ENCODE measurements at regions not wholly inside any gene's neighbourhood (a gene's known extent, or its start where the extent isn't known, plus 50 kb on each side); places are given as distances from the start of the nearest gene placed in this dataset.

DNA sequence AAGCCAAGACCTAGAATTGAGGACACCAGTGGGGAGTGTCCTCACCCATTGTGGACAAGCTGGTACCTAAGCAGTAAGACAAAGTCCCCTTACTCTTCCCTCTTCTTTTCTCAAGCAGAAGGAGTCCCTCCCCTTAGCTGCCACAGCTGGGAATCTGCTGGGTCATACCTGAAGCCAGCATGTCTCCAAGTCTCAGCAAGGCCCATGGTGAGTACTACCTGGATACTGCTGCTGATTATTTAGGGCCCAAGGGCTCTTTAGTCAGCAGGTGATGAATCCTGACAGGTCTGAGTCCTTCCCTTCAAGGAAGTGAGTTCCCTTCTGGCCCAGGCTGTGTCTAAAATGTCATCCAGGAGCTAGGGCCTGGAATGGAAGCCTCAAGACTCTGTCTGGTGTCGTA is 198.6 kb upstream of the STK17B start:
- ATAC-seq, result no peak
- H3K4me2 ChIP-seq (ENCODE audit: low read length), result no peak overlapping the region

DNA sequence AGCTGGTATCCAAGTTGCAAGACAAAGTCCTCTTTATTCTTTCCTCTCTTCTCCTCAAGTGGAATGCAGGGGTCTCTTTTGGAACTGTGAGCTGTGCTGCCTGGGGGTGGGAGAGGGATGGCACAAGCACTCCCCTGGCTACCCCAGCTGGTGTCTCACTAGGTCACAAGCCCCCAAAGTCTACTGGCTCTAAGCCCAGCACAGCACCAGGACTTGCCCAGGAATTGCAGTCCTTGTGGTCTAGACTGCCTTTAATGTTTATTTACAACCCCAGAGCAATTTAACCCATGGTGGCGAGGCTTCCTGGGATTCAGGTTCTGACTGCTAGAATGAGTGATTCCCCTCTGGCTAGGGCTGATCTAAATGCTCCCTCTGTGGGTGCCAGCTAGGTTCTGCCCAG is 199.0 kb upstream of the STK17B start:
- no peaks in the 10 kb centered on the region for H3K4me1 ChIP-seq (ENCODE audit: control insufficient read depth in 1 of 2, insufficient read depth in 2 of 2, low read length in 2 of 2)
- POLR2A ChIA-PET, result no interaction called here
- no peak overlapping the region for H3K4me2 ChIP-seq (ENCODE audit: low read length)
- H3K27me3 ChIP-seq (ENCODE audit: insufficient read depth, low read length), result no peaks in the 10 kb centered on the region
- DNase-seq (ENCODE audit: low read depth, low spot score), result no peak
- no peaks in the 10 kb centered on the region for H3K79me2 ChIP-seq (ENCODE audit: insufficient read depth, low read length)
- intact Hi-C loops (cut with micrococcal nuclease), result no loop called here
- no peak overlapping the region for H3K27ac ChIP-seq (ENCODE audit: low read depth, low read length)
- H3K4me3 ChIP-seq (replicated peaks in 1 of 2; ENCODE audit: low read depth in 1 of 2, low read length in 2 of 2), result no peak overlapping the region
- no TSS peak for BruUV-seq (replicated peaks)
- RAD21 ChIA-PET (ENCODE audit: low non-redundant PET in 1 of 2, low total read pairs in 2 of 2, uncharacterized antibody in 2 of 2, unreplicated experiment in 2 of 2), result no interaction called here
- no peaks in the 10 kb centered on the region for H3K9me3 ChIP-seq (ENCODE audit: control insufficient read depth in 1 of 2, insufficient read depth in 1 of 2, low read depth in 1 of 2, low read length in 2 of 2)
- H3K9me2 ChIP-seq (ENCODE audit: insufficient read depth), result no peaks in the 10 kb centered on the region
- no peak for ATAC-seq
- H3K36me3 ChIP-seq (ENCODE audit: control insufficient read depth in 1 of 2, insufficient read depth in 2 of 2, low read length in 2 of 2), result no peaks in the 10 kb centered on the region
- H3K9ac ChIP-seq (ENCODE audit: low read length), result no peak overlapping the region
- H4K20me1 ChIP-seq (ENCODE audit: insufficient read depth), result no peaks in the 10 kb centered on the region
- CTCF ChIA-PET, result no interaction called here
- H2AFZ ChIP-seq (ENCODE audit: low read depth, low read length, poor library complexity, severe bottlenecking), result no peak overlapping the region
- TF ChIP-seq SRF (IDR thresholded peaks at IDR 0.05; ENCODE audit: low read depth) (no peak), EZH2phosphoT487 (IDR thresholded peaks at IDR 0.05; ENCODE audit: borderline replicate concordance) (no peak), CEBPB (IDR thresholded peaks at IDR 0.05; ENCODE audit: low read depth) (no peak), POLR2AphosphoS5 (IDR thresholded peaks at IDR 0.05; ENCODE audit: low read depth, low read length) (no peak), EZH2 (IDR thresholded peaks at IDR 0.05) (no peak), SIN3A (IDR thresholded peaks at IDR 0.05; ENCODE audit: low read depth) (no peak)
- TF ChIP-seq, protein P1, sequence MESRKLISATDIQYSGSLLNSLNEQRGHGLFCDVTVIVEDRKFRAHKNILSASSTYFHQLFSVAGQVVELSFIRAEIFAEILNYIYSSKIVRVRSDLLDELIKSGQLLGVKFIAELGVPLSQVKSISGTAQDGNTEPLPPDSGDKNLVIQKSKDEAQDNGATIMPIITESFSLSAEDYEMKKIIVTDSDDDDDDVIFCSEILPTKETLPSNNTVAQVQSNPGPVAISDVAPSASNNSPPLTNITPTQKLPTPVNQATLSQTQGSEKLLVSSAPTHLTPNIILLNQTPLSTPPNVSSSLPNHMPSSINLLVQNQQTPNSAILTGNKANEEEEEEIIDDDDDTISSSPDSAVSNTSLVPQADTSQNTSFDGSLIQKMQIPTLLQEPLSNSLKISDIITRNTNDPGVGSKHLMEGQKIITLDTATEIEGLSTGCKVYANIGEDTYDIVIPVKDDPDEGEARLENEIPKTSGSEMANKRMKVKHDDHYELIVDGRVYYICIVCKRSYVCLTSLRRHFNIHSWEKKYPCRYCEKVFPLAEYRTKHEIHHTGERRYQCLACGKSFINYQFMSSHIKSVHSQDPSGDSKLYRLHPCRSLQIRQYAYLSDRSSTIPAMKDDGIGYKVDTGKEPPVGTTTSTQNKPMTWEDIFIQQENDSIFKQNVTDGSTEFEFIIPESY (IDR thresholded peaks at IDR 0.05; ENCODE audit: extremely low read depth, insufficient replicate concordance, low read length), result no peak

More for the DNA sequence above, 198.6 kb upstream of the STK17B start:
- BruUV-seq (replicated peaks), result no TSS peak
- TF ChIP-seq ELF1 (IDR thresholded peaks at IDR 0.05; ENCODE audit: borderline replicate concordance, low read depth), result no peak
- TF ChIP-seq EZH2phosphoT487 (IDR thresholded peaks at IDR 0.05; ENCODE audit: borderline replicate concordance), result no peak
- no peak for TF ChIP-seq EZH2 (IDR thresholded peaks at IDR 0.05)
- TF ChIP-seq SRF (IDR thresholded peaks at IDR 0.05; ENCODE audit: low read depth), result no peak
- TF ChIP-seq ZFX (IDR thresholded peaks at IDR 0.05), result no peak
- no peaks in the 10 kb centered on the region for H3K4me1 ChIP-seq (ENCODE audit: control insufficient read depth in 1 of 2, insufficient read depth in 2 of 2, low read length in 2 of 2)
- RAD21 ChIA-PET (ENCODE audit: low non-redundant PET in 1 of 2, low total read pairs in 2 of 2, uncharacterized antibody in 2 of 2, unreplicated experiment in 2 of 2), result no interaction called here
- no peaks in the 10 kb centered on the region for H3K9me2 ChIP-seq (ENCODE audit: insufficient read depth)
- no peaks in the 10 kb centered on the region for H3K9me3 ChIP-seq (ENCODE audit: control insufficient read depth in 1 of 2, insufficient read depth in 1 of 2, low read depth in 1 of 2, low read length in 2 of 2)
- H3K4me3 ChIP-seq (replicated peaks in 1 of 2; ENCODE audit: low read depth in 1 of 2, low read length in 2 of 2), result no peak overlapping the region
- H3K27ac ChIP-seq (ENCODE audit: low read depth, low read length), result no peak overlapping the region
- no peaks in the 10 kb centered on the region for H3K27me3 ChIP-seq (ENCODE audit: insufficient read depth, low read length)
- H3K36me3 ChIP-seq (ENCODE audit: control insufficient read depth in 1 of 2, insufficient read depth in 2 of 2, low read length in 2 of 2), result no peaks in the 10 kb centered on the region
- no peak for DNase-seq (ENCODE audit: low read depth, low spot score)
- H3K79me2 ChIP-seq (ENCODE audit: insufficient read depth, low read length), result no peaks in the 10 kb centered on the region
- CTCF ChIA-PET, result no interaction called here
- H4K20me1 ChIP-seq (ENCODE audit: insufficient read depth), result no peaks in the 10 kb centered on the region
- H2AFZ ChIP-seq (ENCODE audit: low read depth, low read length, poor library complexity, severe bottlenecking), result no peak overlapping the region
- intact Hi-C loops (cut with micrococcal nuclease), result no loop called here
- no peak overlapping the region for H3K9ac ChIP-seq (ENCODE audit: low read length)
- POLR2A ChIA-PET, result no interaction called here

Measured in HCT116 (cell line).